HEK293 (cell line): ENCODE measurements at regions not wholly inside any gene's neighbourhood (a gene's known extent, or its start where the extent isn't known, plus 50 kb on each side); places are given as distances from the start of the nearest gene placed in this dataset.

Source experiments
- CTCF ChIA-PET: fragments of 350-600 bp; formaldehyde crosslinking; extraction: SDS; loops from one replicate; lab custom pipeline; 2021; ENCODE audit warnings: antibody characterized with exemption; lab: Yijun Ruan, JAX
- POLR2A ChIA-PET: fragments of 300-600 bp; formaldehyde crosslinking; extraction: SDS; loops from one replicate; lab custom pipeline; 2020; ENCODE audit warnings: antibody characterized with exemption, inconsistent platforms; lab: Yijun Ruan, JAX
- H3K27ac ChIP-seq: fragments of 200-500 bp; sonication (Bioruptor generic); 2 replicates; pipeline ENCODE4 v1.5.1; 2014; ENCODE audit warnings: low read depth, low read length, control low read depth, inconsistent platforms; ENCODE audit errors: extremely low read depth
- H3K36me3 ChIP-seq, 2 experiments: fragments of 200-500 bp in 1 of 2; sonication (Bioruptor generic) in 1 of 2; 1 replicate in 1 of 2; 2 replicates in 1 of 2; pipeline ENCODE4 v1.5.1; 2014 to 2017; ENCODE audit warnings: inconsistent platforms in 2 of 2, low read length in 2 of 2; ENCODE audit not compliant: control insufficient read depth in 2 of 2, insufficient read depth in 1 of 2
- H3K4me1 ChIP-seq: fragments of 200-500 bp; sonication (Bioruptor generic); 2 replicates; pipeline ENCODE4 v1.5.1; 2014; ENCODE audit warnings: mild to moderate bottlenecking, low read length, inconsistent platforms; ENCODE audit not compliant: control insufficient read depth, insufficient read depth
- H3K4me3 ChIP-seq: 2 replicates; pipeline ENCODE4 v1.5.1; 2011; ENCODE audit warnings: low read depth, mild to moderate bottlenecking, control low read depth, low read length, moderate library complexity
- H3K9me3 ChIP-seq: fragments of 200-500 bp; sonication (Bioruptor generic); 2 replicates; pipeline ENCODE4 v1.5.1; 2014; ENCODE audit warnings: low read depth, low read length, inconsistent platforms; ENCODE audit not compliant: control insufficient read depth, insufficient read depth
- GLI4 ChIP-seq: fragments of 450-650 bp; formaldehyde crosslinking; IDR thresholded peaks from 2 replicates; pipeline ENCODE4 v1.5.1; 2016; ENCODE audit warnings: missing biosample characterization, missing genetic modification characterization
- GLIS2 ChIP-seq: fragments of 450-650 bp; formaldehyde crosslinking; IDR thresholded peaks from 2 replicates; pipeline ENCODE4 v1.5.1; 2016; ENCODE audit warnings: missing biosample characterization, missing genetic modification characterization
- INSM2 ChIP-seq: fragments of 450-650 bp; formaldehyde crosslinking; IDR thresholded peaks from 2 replicates; pipeline ENCODE4 v1.5.1; 2016; ENCODE audit warnings: missing biosample characterization, missing genetic modification characterization
- KLF1 ChIP-seq: fragments of 450-650 bp; formaldehyde crosslinking; IDR thresholded peaks from 2 replicates; pipeline ENCODE4 v1.5.1; 2016; ENCODE audit warnings: missing biosample characterization, missing genetic modification characterization
- KLF7 ChIP-seq: fragments of 450-650 bp; formaldehyde crosslinking; IDR thresholded peaks from 2 replicates; pipeline ENCODE4 v1.5.1; 2016; ENCODE audit warnings: missing biosample characterization, missing genetic modification characterization, borderline replicate concordance
- SCRT2 ChIP-seq: fragments of 450-650 bp; formaldehyde crosslinking; IDR thresholded peaks from 2 replicates; pipeline ENCODE4 v1.5.1; 2016; ENCODE audit warnings: missing biosample characterization, missing genetic modification characterization
- ZBTB17 ChIP-seq: fragments of 450-650 bp; formaldehyde crosslinking; IDR thresholded peaks from 2 replicates; pipeline ENCODE4 v1.5.1; 2016; ENCODE audit warnings: missing biosample characterization, missing genetic modification characterization
- ZBTB7A ChIP-seq: fragments of 450-650 bp; formaldehyde crosslinking; IDR thresholded peaks from 2 replicates; pipeline ENCODE4 v1.5.1; 2016; ENCODE audit warnings: low read depth, missing biosample characterization, missing genetic modification characterization
- ZBTB8A ChIP-seq: fragments of 450-650 bp; formaldehyde crosslinking; IDR thresholded peaks from 2 replicates; pipeline ENCODE4 v1.5.1; 2016; ENCODE audit warnings: missing biosample characterization, missing genetic modification characterization
- ZFHX2 ChIP-seq: fragments of 450-650 bp; formaldehyde crosslinking; conservative IDR thresholded peaks from 2 replicates; pipeline ENCODE4 v1.5.1; 2016; ENCODE audit warnings: missing biosample characterization, missing genetic modification characterization
- ZFP3 ChIP-seq: fragments of 450-650 bp; formaldehyde crosslinking; IDR thresholded peaks from 2 replicates; pipeline ENCODE4 v1.5.1; 2016; ENCODE audit warnings: low read depth, missing biosample characterization, missing genetic modification characterization
- ZNF157 ChIP-seq: fragments of 450-650 bp; formaldehyde crosslinking; IDR thresholded peaks from 2 replicates; pipeline ENCODE4 v1.5.1; 2016; ENCODE audit warnings: missing biosample characterization, missing genetic modification characterization
- ZNF175 ChIP-seq: fragments of 450-650 bp; formaldehyde crosslinking; IDR thresholded peaks from 2 replicates; pipeline ENCODE4 v1.5.1; 2016; ENCODE audit warnings: missing biosample characterization, missing genetic modification characterization
- ZNF18 ChIP-seq: fragments of 450-650 bp; formaldehyde crosslinking; IDR thresholded peaks from 2 replicates; pipeline ENCODE4 v1.5.1; 2016; ENCODE audit warnings: missing biosample characterization, missing genetic modification characterization
- ZNF19 ChIP-seq: fragments of 450-650 bp; formaldehyde crosslinking; IDR thresholded peaks from 2 replicates; pipeline ENCODE4; 2016; ENCODE audit warnings: missing biosample characterization, missing genetic modification characterization, low read depth
- ZNF239 ChIP-seq: fragments of 450-650 bp; formaldehyde crosslinking; IDR thresholded peaks from 2 replicates; pipeline ENCODE4 v1.5.1; 2016; ENCODE audit warnings: missing biosample characterization, missing genetic modification characterization
- ZNF266 ChIP-seq: fragments of 450-650 bp; formaldehyde crosslinking; IDR thresholded peaks from 2 replicates; pipeline ENCODE4 v1.5.1; 2016; ENCODE audit warnings: missing biosample characterization, missing genetic modification characterization, low read depth
- ZNF335 ChIP-seq: fragments of 450-650 bp; formaldehyde crosslinking; conservative IDR thresholded peaks from 2 replicates; pipeline ENCODE4 v1.5.1; 2016; ENCODE audit warnings: missing biosample characterization, missing genetic modification characterization
- ZNF362 ChIP-seq: fragments of 450-650 bp; formaldehyde crosslinking; IDR thresholded peaks from 2 replicates; pipeline ENCODE4 v1.5.1; 2016; ENCODE audit warnings: missing biosample characterization, missing genetic modification characterization
- ZNF391 ChIP-seq: fragments of 450-650 bp; formaldehyde crosslinking; IDR thresholded peaks from 2 replicates; pipeline ENCODE4 v1.5.1; 2016; ENCODE audit warnings: low read depth, missing biosample characterization, missing genetic modification characterization, borderline replicate concordance
- ZNF426 ChIP-seq: fragments of 450-650 bp; formaldehyde crosslinking; IDR thresholded peaks from 2 replicates; pipeline ENCODE4 v1.5.1; 2017; ENCODE audit warnings: missing biosample characterization, missing genetic modification characterization, mild to moderate bottlenecking, inconsistent platforms, moderate library complexity
- ZNF433 ChIP-seq: fragments of 450-650 bp; formaldehyde crosslinking; IDR thresholded peaks from 2 replicates; pipeline ENCODE4 v1.5.1; 2016; ENCODE audit warnings: missing biosample characterization, missing genetic modification characterization, low read depth
- ZNF48 ChIP-seq: fragments of 450-650 bp; formaldehyde crosslinking; IDR thresholded peaks from 2 replicates; pipeline ENCODE4 v1.5.1; 2016; ENCODE audit warnings: missing biosample characterization, missing genetic modification characterization
- ZNF639 ChIP-seq: fragments of 450-650 bp; formaldehyde crosslinking; IDR thresholded peaks from 2 replicates; pipeline ENCODE4 v1.5.1; 2016; ENCODE audit warnings: missing biosample characterization, missing genetic modification characterization
- ZNF660 ChIP-seq: fragments of 450-650 bp; IDR thresholded peaks from 2 replicates; pipeline ENCODE4 v1.5.1; 2018; ENCODE audit warnings: missing biosample characterization, mild to moderate bottlenecking, missing genetic modification characterization
- ZNF664 ChIP-seq: fragments of 450-650 bp; formaldehyde crosslinking; IDR thresholded peaks from 2 replicates; pipeline ENCODE4 v1.5.1; 2016; ENCODE audit warnings: missing biosample characterization, missing genetic modification characterization
- ZNF704 ChIP-seq: fragments of 450-650 bp; formaldehyde crosslinking; IDR thresholded peaks from 2 replicates; pipeline ENCODE4 v1.5.1; 2016; ENCODE audit warnings: missing biosample characterization, missing genetic modification characterization
- ZNF792 ChIP-seq: fragments of 450-650 bp; formaldehyde crosslinking; IDR thresholded peaks from 2 replicates; pipeline ENCODE4 v1.5.1; 2016; ENCODE audit warnings: missing biosample characterization, missing genetic modification characterization
- ZNF830 ChIP-seq: fragments of 450-650 bp; IDR thresholded peaks from 2 replicates; pipeline ENCODE4 v1.5.0; 2018; ENCODE audit warnings: missing biosample characterization, missing genetic modification characterization, low read depth, mild to moderate bottlenecking, moderate library complexity

- TF ChIP-seq INSM2 (no peak), ZNF18 (tag by site-specific recombination) (no peak), ZNF433 (tag by site-specific recombination) (no peak), ZNF157 (tag by site-specific recombination) (no peak), ZNF639 (tag by site-specific recombination) (no peak), ZNF830 (no peak), SCRT2 (no peak), ZNF391 (tag by site-specific recombination) (no peak), GLI4 (tag by site-specific recombination) (no peak), GLIS2 (tag by site-specific recombination) (no peak), ZBTB17 (tag by site-specific recombination) (no peak), ZNF704 (tag by site-specific recombination) (no peak), ZNF660 (tag by site-specific recombination) (no peak), ZBTB8A (tag by site-specific recombination) (no peak), ZFHX2 (tag by site-specific recombination) (no peak), ZNF426 (no peak)
- CTCF ChIA-PET = no interaction called here
- H3K27ac ChIP-seq = no peak overlapping the region
- no peak overlapping the region for H3K4me3 ChIP-seq
- POLR2A ChIA-PET = no interaction called here
- no peaks in the 10 kb centered on the region for H3K4me1 ChIP-seq
- no peaks in the 10 kb centered on the region for H3K9me3 ChIP-seq
- H3K36me3 ChIP-seq = no peaks in the 10 kb centered on the region
Observed at GRCh38 chr5:138696501-138696900, 56.7 kb upstream of the CTNNA1 start.

GRCh38 chr5:138695781-138696180, 57.4 kb upstream of the CTNNA1 start:
- Histone ChIP-seq H3K9me3 (no peaks in the 10 kb centered on the region), H3K4me3 (no peak overlapping the region), H3K4me1 (no peaks in the 10 kb centered on the region), H3K27ac (no peak overlapping the region), H3K36me3 (no peaks in the 10 kb centered on the region)
- TF ChIP-seq ZNF266 (tag by site-specific recombination) = no peak
- TF ChIP-seq ZBTB7A (tag by site-specific recombination) = no peak
- no peak for TF ChIP-seq ZNF19 (tag by site-specific recombination)
- TF ChIP-seq ZFP3 = no peak
- TF ChIP-seq ZNF335 (tag by site-specific recombination) = no peak
- no peak for TF ChIP-seq ZNF48 (tag by site-specific recombination)
- TF ChIP-seq ZNF362 (tag by site-specific recombination) = no peak
- no peak for TF ChIP-seq KLF1 (tag by site-specific recombination)
- TF ChIP-seq ZNF175 (tag by site-specific recombination) = no peak
- no peak for TF ChIP-seq KLF7 (tag by site-specific recombination)
- TF ChIP-seq ZNF664 (tag by site-specific recombination) = no peak
- TF ChIP-seq ZNF239 (tag by site-specific recombination) = no peak
- no peak for TF ChIP-seq ZNF792
- no peak for TF ChIP-seq ZFHX2 (tag by site-specific recombination)
- ChIA-PET POLR2A (no interaction called here), CTCF (interaction anchor here (0.6 kb wide), 1 partner anchor 57 kb away, joined by 3 read pairs; no protein-coding TSS in a partner anchor)
